Lung (tissue), 11 donors: ENCODE measurements at regions not wholly inside any gene's neighbourhood (a gene's known extent, or its start where the extent isn't known, plus 50 kb on each side); places are given as distances from the start of the nearest gene placed in this dataset.

Source experiments
- ATAC-seq: fragments of 200-7000 bp; cut with Tn5 transposase; one replicate; pipeline ENCODE4 v1.9.1; 2020; ENCODE audit warnings: moderate number of reproducible peaks; ENCODE audit not compliant: insufficient read depth, low FRiP score
- DNase-seq, 3 donors: peaks; one replicate each; pipeline ENCODE4 v3.0.0-alpha.2; 2013 to 2017
- H3K27ac ChIP-seq, 2 donors: one replicate each; pipeline ENCODE4 v1.5.1; 2013; ENCODE audit warnings: mild to moderate bottlenecking in 2 of 2, moderate library complexity in 2 of 2, control low read depth in 1 of 2, inconsistent platforms in 1 of 2, low read depth in 1 of 2, low read length in 1 of 2
- H3K27me3 ChIP-seq, 3 donors: one replicate each; pipeline ENCODE4 v1.5.1; 2013; ENCODE audit warnings: low read length in 2 of 3; ENCODE audit not compliant: control insufficient read depth in 3 of 3, insufficient read depth in 3 of 3
- H3K36me3 ChIP-seq, 4 donors: one replicate each; pipeline ENCODE4 v1.5.1; 2013; ENCODE audit warnings: low read length in 4 of 4, mild to moderate bottlenecking in 1 of 4, moderate library complexity in 1 of 4; ENCODE audit not compliant: control insufficient read depth in 4 of 4, insufficient read depth in 4 of 4
- H3K4me1 ChIP-seq, 5 donors: one replicate each; pipeline ENCODE4 v1.5.1; 2013; ENCODE audit warnings: low read length in 5 of 5, mild to moderate bottlenecking in 2 of 5, moderate library complexity in 1 of 5; ENCODE audit not compliant: control insufficient read depth in 5 of 5, insufficient read depth in 5 of 5
- H3K4me3 ChIP-seq: one replicate; pipeline ENCODE4 v1.5.1; 2013; ENCODE audit warnings: mild to moderate bottlenecking, control low read depth, moderate library complexity
- H3K9ac ChIP-seq, 2 donors: one replicate each; pipeline ENCODE4 v1.5.1; 2013; ENCODE audit warnings: low read length in 2 of 2, control low read depth in 1 of 2; ENCODE audit not compliant: insufficient read depth in 1 of 2
- H3K9me3 ChIP-seq, 4 donors: one replicate each; pipeline ENCODE4 v1.5.1; 2013; ENCODE audit warnings: low read length in 3 of 4, mild to moderate bottlenecking in 1 of 4, moderate library complexity in 1 of 4; ENCODE audit not compliant: control insufficient read depth in 4 of 4, insufficient read depth in 3 of 4
- WGBS, 2 donors: extraction: QIAGEN DNeasy Blood & Tissue Kit; methylation state at CpG; one replicate each; pipeline ENCODE4 v1.1.7; 2013; 5-methylcytosine and 5-hydroxymethylcytosine counted together
- TF ChIP-seq, protein P1 (sequence below): IDR thresholded peaks from 2 replicates; pipeline ENCODE4 v1.5.1; 2012; ENCODE audit warnings: mild to moderate bottlenecking; ENCODE audit errors: control extremely low read depth, extremely low read depth
- donor health status: control.
- donor health status: control.
- donor health status: Bipolar disorder and iron deficiency.
- donor health status: healthy.
- donor health status: DM: yes; HTN: yes; CAD: no.

DNA sequence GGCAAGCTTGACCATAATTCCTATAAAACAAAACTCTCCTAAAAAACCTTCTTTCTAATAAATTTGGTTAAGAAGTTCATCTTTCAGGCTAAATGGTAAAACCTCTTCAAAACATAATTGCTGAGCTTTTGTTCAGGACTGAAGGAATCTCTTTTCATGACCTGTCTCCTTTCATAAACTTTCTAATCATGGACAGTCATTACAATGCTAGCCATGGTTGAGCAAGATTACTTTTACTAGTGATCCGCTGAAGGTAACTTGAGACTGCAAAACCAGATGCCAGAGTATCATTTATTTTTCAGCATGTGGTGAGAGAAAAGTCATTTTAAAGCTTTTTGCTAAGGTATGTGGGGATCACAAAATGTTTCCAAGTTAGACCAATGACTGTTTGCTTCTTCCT, 186.4 kb upstream of the RHOBTB1 start:
- Histone ChIP-seq H3K36me3 (no peaks in the 10 kb centered on the region), H3K9me3 (peaks cover 0 to 3% (median 0%) of the 10 kb centered on the region in 4 donors), H3K27me3 (no peaks in the 10 kb centered on the region), H3K4me1 (peaks cover 0 to 4% (median 0%) of the 10 kb centered on the region in 5 donors), H3K27ac (no peak overlapping the region), H3K4me3 (no peak overlapping the region), H3K9ac (no peak overlapping the region)
- WGBS, 2 donors: 86 to 100% methylated on average over 1 of the region's 1 CpG
- ATAC-seq (no peak), DNase-seq (no peak)
- TF ChIP-seq, protein P1, sequence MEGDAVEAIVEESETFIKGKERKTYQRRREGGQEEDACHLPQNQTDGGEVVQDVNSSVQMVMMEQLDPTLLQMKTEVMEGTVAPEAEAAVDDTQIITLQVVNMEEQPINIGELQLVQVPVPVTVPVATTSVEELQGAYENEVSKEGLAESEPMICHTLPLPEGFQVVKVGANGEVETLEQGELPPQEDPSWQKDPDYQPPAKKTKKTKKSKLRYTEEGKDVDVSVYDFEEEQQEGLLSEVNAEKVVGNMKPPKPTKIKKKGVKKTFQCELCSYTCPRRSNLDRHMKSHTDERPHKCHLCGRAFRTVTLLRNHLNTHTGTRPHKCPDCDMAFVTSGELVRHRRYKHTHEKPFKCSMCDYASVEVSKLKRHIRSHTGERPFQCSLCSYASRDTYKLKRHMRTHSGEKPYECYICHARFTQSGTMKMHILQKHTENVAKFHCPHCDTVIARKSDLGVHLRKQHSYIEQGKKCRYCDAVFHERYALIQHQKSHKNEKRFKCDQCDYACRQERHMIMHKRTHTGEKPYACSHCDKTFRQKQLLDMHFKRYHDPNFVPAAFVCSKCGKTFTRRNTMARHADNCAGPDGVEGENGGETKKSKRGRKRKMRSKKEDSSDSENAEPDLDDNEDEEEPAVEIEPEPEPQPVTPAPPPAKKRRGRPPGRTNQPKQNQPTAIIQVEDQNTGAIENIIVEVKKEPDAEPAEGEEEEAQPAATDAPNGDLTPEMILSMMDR: no peak

DNA sequence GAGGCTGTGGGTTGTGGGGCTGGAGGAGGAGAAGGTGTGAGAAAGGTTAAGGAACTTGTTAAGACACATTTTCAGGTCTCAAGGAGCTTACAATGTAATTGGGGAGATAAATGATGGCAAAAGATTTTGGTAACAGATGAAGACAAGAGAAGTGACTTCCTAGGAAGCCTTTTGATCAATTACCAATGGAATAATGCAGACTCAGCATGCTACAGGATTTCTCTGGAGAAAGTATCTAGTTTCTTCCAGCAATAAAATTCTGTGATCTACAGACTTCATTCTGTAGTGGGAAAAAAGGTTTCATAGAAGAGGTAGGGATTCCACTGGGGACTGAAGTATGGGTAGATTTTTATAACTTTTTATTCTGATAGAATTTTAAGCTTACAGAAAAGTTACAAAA, 184.2 kb upstream of the RHOBTB1 start:
- ATAC-seq (no peak), DNase-seq (no peak)
- H3K36me3 ChIP-seq: no peaks in the 10 kb centered on the region
- peaks cover 0 to 4% (median 0%) of the 10 kb centered on the region in 5 donors for H3K4me1 ChIP-seq
- TF ChIP-seq, protein P1: no peak
- no peak overlapping the region for H3K9ac ChIP-seq
- no peaks in the 10 kb centered on the region for H3K27me3 ChIP-seq
- H3K4me3 ChIP-seq: no peak overlapping the region
- H3K9me3 ChIP-seq: no peaks in the 10 kb centered on the region
- no peak overlapping the region for H3K27ac ChIP-seq

DNA sequence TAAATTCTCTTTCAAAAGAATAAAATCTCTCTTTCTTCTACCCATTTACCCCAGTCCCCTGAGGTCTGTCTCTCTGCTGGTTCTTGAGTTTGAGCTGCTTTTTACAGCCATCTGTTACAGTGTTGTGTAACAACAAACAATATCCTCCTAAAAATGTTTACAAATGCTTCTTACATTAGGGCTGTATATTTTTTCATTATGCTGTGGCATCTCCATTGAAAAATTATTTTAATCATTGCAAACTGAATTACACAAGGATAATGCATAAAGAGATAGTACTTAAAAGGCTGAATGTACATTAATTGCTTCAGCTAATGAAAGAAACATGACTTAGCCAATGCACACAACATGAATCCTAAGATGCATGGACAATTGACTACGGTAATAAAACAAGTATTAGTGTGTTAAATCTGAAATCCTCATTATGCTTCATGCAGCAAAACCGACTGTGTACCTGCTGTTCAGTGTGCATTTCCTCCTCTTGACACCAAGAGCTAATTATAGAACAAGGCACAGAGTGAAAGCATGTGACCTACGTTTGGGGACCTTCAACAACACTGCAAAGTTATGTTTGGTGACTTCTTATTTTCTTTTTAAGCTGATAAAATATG, 181.7 kb upstream of the RHOBTB1 start:
- ATAC-seq (no peak), DNase-seq (no peak)
- WGBS, 2 donors: 16 to 30% methylated on average over 3 of the region's 3 CpGs
- H3K4me1 ChIP-seq: peaks cover 0 to under 1% (median 0%) of the 10 kb centered on the region in 5 donors
- no peaks in the 10 kb centered on the region for H3K9me3 ChIP-seq
- H3K4me3 ChIP-seq: no peak overlapping the region
- no peak overlapping the region for H3K27ac ChIP-seq
- no peak overlapping the region for H3K9ac ChIP-seq
- TF ChIP-seq, protein P1: no peak
- no peaks in the 10 kb centered on the region for H3K27me3 ChIP-seq
- no peaks in the 10 kb centered on the region for H3K36me3 ChIP-seq
